H9 (cell line): ENCODE measurements at regions not wholly inside any gene's neighbourhood (a gene's known extent, or its start where the extent isn't known, plus 50 kb on each side); places are given as distances from the start of the nearest gene placed in this dataset.

ENCODE experiments used
- DNase-seq: peaks from one replicate; pipeline ENCODE4 v3.0.0-alpha.2; 2017
- H2AFZ ChIP-seq: one replicate; pipeline ENCODE4 v1.6.1; 2013; ENCODE audit warnings: mild to moderate bottlenecking, low read length, control low read depth, moderate library complexity
- H2AK5ac ChIP-seq: 2 replicates; pipeline ENCODE4 v1.6.1; 2013; ENCODE audit warnings: low read length, control low read depth, mixed read lengths; ENCODE audit not compliant: insufficient read length
- H2BK120ac ChIP-seq: one replicate; pipeline ENCODE4 v1.6.1; 2013; ENCODE audit warnings: low read depth, mild to moderate bottlenecking, low read length, control low read depth, inconsistent platforms; ENCODE audit not compliant: poor library complexity, severe bottlenecking
- H2BK12ac ChIP-seq: 2 replicates; pipeline ENCODE4 v1.6.1; 2013; ENCODE audit warnings: low read length, control low read depth, mixed read lengths, low read depth; ENCODE audit not compliant: insufficient read length
- H2BK15ac ChIP-seq: 2 replicates; pipeline ENCODE4 v1.6.1; 2013; ENCODE audit warnings: low read depth, low read length, control low read depth
- H2BK20ac ChIP-seq: one replicate; pipeline ENCODE4 v1.6.1; 2013; ENCODE audit warnings: low read depth, mild to moderate bottlenecking, low read length, control low read depth, inconsistent platforms; ENCODE audit not compliant: poor library complexity, severe bottlenecking
- H2BK5ac ChIP-seq: 2 replicates; pipeline ENCODE4 v1.6.1; 2013; ENCODE audit warnings: low read length, control low read depth, mixed read lengths; ENCODE audit not compliant: insufficient read length
- H3K14ac ChIP-seq: 2 replicates; pipeline ENCODE4 v1.6.1; 2013; ENCODE audit warnings: low read length, control low read depth; ENCODE audit not compliant: insufficient read depth
- H3K18ac ChIP-seq: 2 replicates; pipeline ENCODE4 v1.6.1; 2013; ENCODE audit warnings: low read depth, mild to moderate bottlenecking, mixed read lengths, low read length, control low read depth; ENCODE audit not compliant: insufficient read length
- H3K23ac ChIP-seq: 2 replicates; pipeline ENCODE4 v1.6.1; 2013; ENCODE audit warnings: low read length, control low read depth, mixed read lengths, low read depth; ENCODE audit not compliant: insufficient read length
- H3K23me2 ChIP-seq: 2 replicates; pipeline ENCODE4 v1.6.1; 2013; ENCODE audit warnings: low read depth, mild to moderate bottlenecking, mixed read lengths, low read length, control low read depth; ENCODE audit not compliant: insufficient read length, poor library complexity, severe bottlenecking
- H3K27ac ChIP-seq: 2 replicates; pipeline ENCODE4 v1.5.1; 2013; ENCODE audit warnings: low read length, control low read depth, mixed read lengths, low read depth; ENCODE audit not compliant: insufficient read length
- H3K27me3 ChIP-seq: 2 replicates; pipeline ENCODE4 v1.6.1; 2013; ENCODE audit warnings: low read length, control low read depth, inconsistent platforms; ENCODE audit not compliant: insufficient read depth
- H3K4ac ChIP-seq: 2 replicates; pipeline ENCODE4 v1.6.1; 2013; ENCODE audit warnings: low read depth, mild to moderate bottlenecking, control low read depth, inconsistent platforms, low read length, moderate library complexity
- H3K4me1 ChIP-seq: 2 replicates; pipeline ENCODE4 v1.6.1; 2013; ENCODE audit warnings: low read length, control low read depth, inconsistent platforms; ENCODE audit not compliant: insufficient read depth
- H3K4me2 ChIP-seq: 2 replicates; pipeline ENCODE4 v1.6.1; 2013; ENCODE audit warnings: low read length, control low read depth, mixed read lengths; ENCODE audit not compliant: insufficient read length, insufficient read depth
- H3K56ac ChIP-seq: 2 replicates; pipeline ENCODE4 v1.6.1; 2013; ENCODE audit warnings: low read depth, mild to moderate bottlenecking, mixed read lengths, low read length, control low read depth; ENCODE audit not compliant: insufficient read length
- H3K79me1 ChIP-seq: 2 replicates; pipeline ENCODE4 v1.6.1; 2013; ENCODE audit warnings: low read depth, mild to moderate bottlenecking, moderate library complexity, low read length, control low read depth, inconsistent platforms; ENCODE audit not compliant: insufficient read depth, poor library complexity, severe bottlenecking
- H3K79me2 ChIP-seq: 2 replicates; pipeline ENCODE4 v1.6.1; 2013; ENCODE audit warnings: low read length, control low read depth, inconsistent platforms; ENCODE audit not compliant: insufficient read depth
- H3K9ac ChIP-seq: 2 replicates; pipeline ENCODE4 v1.6.1; 2013; ENCODE audit warnings: low read length, control low read depth, mixed read lengths; ENCODE audit not compliant: insufficient read length; ENCODE audit errors: extremely low read depth
- H3K9me3 ChIP-seq: one replicate; pipeline ENCODE4 v1.6.1; 2013; ENCODE audit warnings: low read depth, low read length, inconsistent platforms; ENCODE audit not compliant: control insufficient read depth
- H3T11ph ChIP-seq: one replicate; pipeline ENCODE4 v1.6.1; 2013; ENCODE audit warnings: mild to moderate bottlenecking, low read length, control low read depth, inconsistent platforms
- H4K20me1 ChIP-seq: one replicate; pipeline ENCODE4 v1.6.1; 2013; ENCODE audit not compliant: control insufficient read depth, insufficient read length, insufficient read depth
- H4K5ac ChIP-seq: 2 replicates; pipeline ENCODE4 v1.6.1; 2013; ENCODE audit warnings: low read depth, mild to moderate bottlenecking, mixed read lengths, low read length, control low read depth; ENCODE audit not compliant: insufficient read length
- H4K8ac ChIP-seq: replicated peaks from 2 replicates; pipeline ENCODE4 v1.6.1; 2013; ENCODE audit warnings: low read length, control low read depth, mixed read lengths, low read depth; ENCODE audit not compliant: insufficient read length
- H4K91ac ChIP-seq: 2 replicates; pipeline ENCODE4 v1.6.1; 2013; ENCODE audit warnings: low read depth, mild to moderate bottlenecking, moderate library complexity, mixed read lengths, low read length, control low read depth; ENCODE audit not compliant: insufficient read length
- H3K27ac Mint-ChIP-seq, 3 experiments: 2 replicates in 2 of 3; 3 replicates in 1 of 3; pipeline ENCODE4 v1.8.0; 2020 to 2021; ENCODE audit warnings: mixed read lengths in 3 of 3, mild to moderate bottlenecking in 1 of 3, moderate library complexity in 1 of 3
- H3K27me3 Mint-ChIP-seq: 2 replicates; pipeline ENCODE4 v1.8.0; 2021; ENCODE audit warnings: low read depth, mild to moderate bottlenecking, moderate library complexity, mixed read lengths
- H3K36me3 Mint-ChIP-seq, 3 experiments: 2 replicates in 2 of 3; 3 replicates in 1 of 3; pipeline ENCODE4 v1.8.0; 2020 to 2021; ENCODE audit warnings: low read depth in 3 of 3, mixed read lengths in 3 of 3; ENCODE audit not compliant: insufficient read depth in 1 of 3
- H3K4me1 Mint-ChIP-seq, 2 experiments: 2 replicates each; pipeline ENCODE4 v1.8.0; 2020; ENCODE audit warnings: mixed read lengths in 2 of 2
- H3K4me3 Mint-ChIP-seq, 2 experiments: 2 replicates in 1 of 2; 3 replicates in 1 of 2; pipeline ENCODE4 v1.8.0; 2020 to 2021; ENCODE audit warnings: mild to moderate bottlenecking in 2 of 2, mixed read lengths in 2 of 2, moderate library complexity in 1 of 2
- H3K9me3 Mint-ChIP-seq, 2 experiments: 2 replicates in 1 of 2; 3 replicates in 1 of 2; pipeline ENCODE4 v1.8.0; 2020; ENCODE audit warnings: mild to moderate bottlenecking in 2 of 2, mixed read lengths in 2 of 2, moderate library complexity in 1 of 2
- CTCF ChIP-seq: fragments of 200-600 bp; sonication (generic); conservative IDR thresholded peaks from 3 replicates; pipeline ENCODE4 v1.8.0; 2021; ENCODE audit warnings: antibody characterized with exemption, mild to moderate bottlenecking
- WGBS: extraction: QIAGEN DNeasy Blood & Tissue Kit; methylation state at CpG from one replicate; pipeline ENCODE4 v1.1.7; 2013; ENCODE audit warnings: missing lambda C conversion rate, low lambda C conversion rate, mixed read lengths; ENCODE audit not compliant: insufficient read length; ENCODE audit errors: extremely low coverage; 5-methylcytosine and 5-hydroxymethylcytosine counted together

GRCh38 chr3:98662699-98663098 is 69.3 kb upstream of the CPOX start:
- Mint-ChIP-seq H3K9me3 (no peaks in the 10 kb centered on the region), H3K4me1 (peaks cover 0 to 2% of the 10 kb centered on the region in 2 experiments; a peak in 2 of 4 replicates), H3K27ac (no peak overlapping the region; a peak in 1 of 7 replicates), H3K4me3 (no peak overlapping the region), H3K27me3 (peaks cover 24% of the 10 kb centered on the region), H3K36me3 (no peaks in the 10 kb centered on the region)
- H3K9me3 ChIP-seq: no peaks in the 10 kb centered on the region
- no peak overlapping the region for H3K9ac ChIP-seq
- H2BK120ac ChIP-seq: no peak overlapping the region
- H4K5ac ChIP-seq: no peak overlapping the region
- no peak overlapping the region for H3K18ac ChIP-seq
- H4K8ac ChIP-seq: no peak overlapping the region
- no peak for TF ChIP-seq CTCF
- H3K4me1 ChIP-seq: no peaks in the 10 kb centered on the region
- H3K23ac ChIP-seq: no peak overlapping the region
- H2BK15ac ChIP-seq: no peak overlapping the region
- H3T11ph ChIP-seq: no peak overlapping the region
- H3K56ac ChIP-seq: no peak overlapping the region
- no peak overlapping the region for H3K4me2 ChIP-seq
- DNase-seq: no peak
- H2BK5ac ChIP-seq: no peak overlapping the region
- H3K27me3 ChIP-seq: no peaks in the 10 kb centered on the region
- H3K27ac ChIP-seq: no peak overlapping the region
- H2AK5ac ChIP-seq: no peak overlapping the region
- H2BK12ac ChIP-seq: no peak overlapping the region
- no peaks in the 10 kb centered on the region for H4K20me1 ChIP-seq
- H3K79me2 ChIP-seq: no peaks in the 10 kb centered on the region
- no peaks in the 10 kb centered on the region for H3K23me2 ChIP-seq
- H3K4ac ChIP-seq: no peak overlapping the region
- H3K79me1 ChIP-seq: no peaks in the 10 kb centered on the region
- no peak overlapping the region for H3K14ac ChIP-seq
- H2AFZ ChIP-seq: no peak overlapping the region
- 100% methylated on average over 2 of the region's 4 CpGs for WGBS
- no peak overlapping the region for H2BK20ac ChIP-seq
- no peak overlapping the region for H4K91ac ChIP-seq
